ENCODE measurements at regions not wholly inside any gene's neighbourhood (a gene's known extent, or its start where the extent isn't known, plus 50 kb on each side); places are given as distances from the start of the nearest gene placed in this dataset.

DNA sequence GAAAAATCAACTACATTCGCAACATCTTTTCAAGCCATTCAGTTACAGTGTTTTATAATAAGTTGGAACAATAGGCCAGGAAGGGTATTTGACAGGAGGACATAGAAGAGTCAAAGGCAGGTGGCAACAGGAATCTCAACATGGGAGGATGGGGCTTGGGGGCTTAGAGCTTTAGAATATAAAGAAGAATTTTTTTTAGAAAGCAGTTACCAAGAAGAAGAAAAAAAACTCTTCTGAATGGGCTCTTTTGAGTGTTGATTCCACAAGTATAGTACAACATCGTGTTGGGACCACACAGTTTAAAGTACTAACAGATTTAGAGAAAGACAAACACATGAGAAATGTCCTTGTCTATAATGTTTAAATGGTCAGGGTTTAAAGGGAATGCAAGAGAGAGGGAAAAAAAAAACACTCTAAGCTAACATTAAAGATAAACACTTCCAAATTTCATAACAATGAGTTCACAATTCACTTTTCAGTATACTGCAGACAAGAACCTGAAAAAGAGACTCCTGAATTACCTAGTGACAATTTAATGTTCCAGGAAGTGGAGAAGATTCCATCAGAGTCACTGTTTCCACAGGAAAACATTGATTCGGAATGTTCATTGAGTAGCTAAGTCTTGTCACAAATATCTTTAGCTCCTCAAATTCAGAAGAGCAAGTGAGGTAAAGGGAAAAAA, 282.3 kb downstream of the DEPDC1B start (continued):
- TF ChIP-seq, protein P1, sequence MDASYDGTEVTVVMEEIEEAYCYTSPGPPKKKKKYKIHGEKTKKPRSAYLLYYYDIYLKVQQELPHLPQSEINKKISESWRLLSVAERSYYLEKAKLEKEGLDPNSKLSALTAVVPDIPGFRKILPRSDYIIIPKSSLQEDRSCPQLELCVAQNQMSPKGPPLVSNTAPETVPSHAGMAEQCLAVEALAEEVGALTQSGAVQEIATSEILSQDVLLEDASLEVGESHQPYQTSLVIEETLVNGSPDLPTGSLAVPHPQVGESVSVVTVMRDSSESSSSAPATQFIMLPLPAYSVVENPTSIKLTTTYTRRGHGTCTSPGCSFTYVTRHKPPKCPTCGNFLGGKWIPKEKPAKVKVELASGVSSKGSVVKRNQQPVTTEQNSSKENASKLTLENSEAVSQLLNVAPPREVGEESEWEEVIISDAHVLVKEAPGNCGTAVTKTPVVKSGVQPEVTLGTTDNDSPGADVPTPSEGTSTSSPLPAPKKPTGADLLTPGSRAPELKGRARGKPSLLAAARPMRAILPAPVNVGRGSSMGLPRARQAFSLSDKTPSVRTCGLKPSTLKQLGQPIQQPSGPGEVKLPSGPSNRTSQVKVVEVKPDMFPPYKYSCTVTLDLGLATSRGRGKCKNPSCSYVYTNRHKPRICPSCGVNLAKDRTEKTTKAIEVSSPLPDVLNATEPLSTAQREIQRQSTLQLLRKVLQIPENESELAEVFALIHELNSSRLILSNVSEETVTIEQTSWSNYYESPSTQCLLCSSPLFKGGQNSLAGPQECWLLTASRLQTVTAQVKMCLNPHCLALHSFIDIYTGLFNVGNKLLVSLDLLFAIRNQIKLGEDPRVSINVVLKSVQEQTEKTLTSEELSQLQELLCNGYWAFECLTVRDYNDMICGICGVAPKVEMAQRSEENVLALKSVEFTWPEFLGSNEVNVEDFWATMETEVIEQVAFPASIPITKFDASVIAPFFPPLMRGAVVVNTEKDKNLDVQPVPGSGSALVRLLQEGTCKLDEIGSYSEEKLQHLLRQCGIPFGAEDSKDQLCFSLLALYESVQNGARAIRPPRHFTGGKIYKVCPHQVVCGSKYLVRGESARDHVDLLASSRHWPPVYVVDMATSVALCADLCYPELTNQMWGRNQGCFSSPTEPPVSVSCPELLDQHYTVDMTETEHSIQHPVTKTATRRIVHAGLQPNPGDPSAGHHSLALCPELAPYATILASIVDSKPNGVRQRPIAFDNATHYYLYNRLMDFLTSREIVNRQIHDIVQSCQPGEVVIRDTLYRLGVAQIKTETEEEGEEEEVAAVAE (CRISPR knock-in tag; IDR thresholded peaks at IDR 0.05; ENCODE audit: borderline replicate concordance): no peak
- TF ChIP-seq, protein P2, sequence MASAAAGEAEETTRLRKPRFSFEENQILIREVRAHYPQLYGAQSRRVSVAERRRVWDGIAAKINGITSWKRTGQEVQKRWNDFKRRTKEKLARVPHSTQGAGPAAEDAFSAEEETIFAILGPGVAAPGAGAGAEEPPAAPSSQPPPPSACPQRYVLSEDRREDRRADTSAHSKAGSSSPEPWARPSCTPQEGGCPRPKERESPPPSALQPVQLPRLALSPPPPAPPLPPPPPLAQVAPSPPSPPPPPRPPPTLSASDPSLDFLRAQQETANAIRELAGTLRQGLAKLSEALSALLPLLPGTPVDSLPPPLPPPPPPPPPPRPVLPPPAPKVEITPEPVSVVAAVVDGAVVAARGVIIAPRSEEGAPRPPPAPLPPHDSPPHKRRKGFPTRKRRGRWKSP (CRISPR knock-in tag; IDR thresholded peaks at IDR 0.05): no peak; the same call in 1 of the 2 replicates
- TF ChIP-seq SIN3B (IDR thresholded peaks at IDR 0.05; ENCODE audit: low read length) (no peak), YEATS2 (CRISPR knock-in tag; IDR thresholded peaks at IDR 0.05; ENCODE audit: borderline replicate concordance) (no peak), ZNF563 (CRISPR knock-in tag; IDR thresholded peaks at IDR 0.05) (no peak), ETV5 (CRISPR knock-in tag; IDR thresholded peaks at IDR 0.05; ENCODE audit: borderline replicate concordance) (peak; percentile 71; the same call in 1 of the 2 replicates), THAP11 (CRISPR knock-in tag; IDR thresholded peaks at IDR 0.05) (peak; percentile 50), CREM (IDR thresholded peaks at IDR 0.05) (peak; percentile 92), CREM (CRISPR knock-in tag; IDR thresholded peaks at IDR 0.05) (no peak), MAFF (IDR thresholded peaks at IDR 0.05; ENCODE audit: low read depth, low read length) (no peak), ZNF562 (CRISPR knock-in tag; IDR thresholded peaks at IDR 0.05; ENCODE audit: borderline replicate concordance) (no peak), HOXA9 (CRISPR knock-in tag; IDR thresholded peaks at IDR 0.05; ENCODE audit: borderline replicate concordance) (no peak), ASH2L (IDR thresholded peaks at IDR 0.05; ENCODE audit: insufficient read length, low read depth, low read length) (peak; percentile 74)
- TF ChIP-seq, protein P3, sequence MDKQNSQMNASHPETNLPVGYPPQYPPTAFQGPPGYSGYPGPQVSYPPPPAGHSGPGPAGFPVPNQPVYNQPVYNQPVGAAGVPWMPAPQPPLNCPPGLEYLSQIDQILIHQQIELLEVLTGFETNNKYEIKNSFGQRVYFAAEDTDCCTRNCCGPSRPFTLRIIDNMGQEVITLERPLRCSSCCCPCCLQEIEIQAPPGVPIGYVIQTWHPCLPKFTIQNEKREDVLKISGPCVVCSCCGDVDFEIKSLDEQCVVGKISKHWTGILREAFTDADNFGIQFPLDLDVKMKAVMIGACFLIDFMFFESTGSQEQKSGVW (CRISPR knock-in tag; IDR thresholded peaks at IDR 0.05; ENCODE audit: borderline replicate concordance): no peak
- TF ChIP-seq, protein P4, sequence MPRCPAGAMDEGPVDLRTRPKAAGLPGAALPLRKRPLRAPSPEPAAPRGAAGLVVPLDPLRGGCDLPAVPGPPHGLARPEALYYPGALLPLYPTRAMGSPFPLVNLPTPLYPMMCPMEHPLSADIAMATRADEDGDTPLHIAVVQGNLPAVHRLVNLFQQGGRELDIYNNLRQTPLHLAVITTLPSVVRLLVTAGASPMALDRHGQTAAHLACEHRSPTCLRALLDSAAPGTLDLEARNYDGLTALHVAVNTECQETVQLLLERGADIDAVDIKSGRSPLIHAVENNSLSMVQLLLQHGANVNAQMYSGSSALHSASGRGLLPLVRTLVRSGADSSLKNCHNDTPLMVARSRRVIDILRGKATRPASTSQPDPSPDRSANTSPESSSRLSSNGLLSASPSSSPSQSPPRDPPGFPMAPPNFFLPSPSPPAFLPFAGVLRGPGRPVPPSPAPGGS (CRISPR knock-in tag; IDR thresholded peaks at IDR 0.05): no peak
- TF ChIP-seq, protein P5, sequence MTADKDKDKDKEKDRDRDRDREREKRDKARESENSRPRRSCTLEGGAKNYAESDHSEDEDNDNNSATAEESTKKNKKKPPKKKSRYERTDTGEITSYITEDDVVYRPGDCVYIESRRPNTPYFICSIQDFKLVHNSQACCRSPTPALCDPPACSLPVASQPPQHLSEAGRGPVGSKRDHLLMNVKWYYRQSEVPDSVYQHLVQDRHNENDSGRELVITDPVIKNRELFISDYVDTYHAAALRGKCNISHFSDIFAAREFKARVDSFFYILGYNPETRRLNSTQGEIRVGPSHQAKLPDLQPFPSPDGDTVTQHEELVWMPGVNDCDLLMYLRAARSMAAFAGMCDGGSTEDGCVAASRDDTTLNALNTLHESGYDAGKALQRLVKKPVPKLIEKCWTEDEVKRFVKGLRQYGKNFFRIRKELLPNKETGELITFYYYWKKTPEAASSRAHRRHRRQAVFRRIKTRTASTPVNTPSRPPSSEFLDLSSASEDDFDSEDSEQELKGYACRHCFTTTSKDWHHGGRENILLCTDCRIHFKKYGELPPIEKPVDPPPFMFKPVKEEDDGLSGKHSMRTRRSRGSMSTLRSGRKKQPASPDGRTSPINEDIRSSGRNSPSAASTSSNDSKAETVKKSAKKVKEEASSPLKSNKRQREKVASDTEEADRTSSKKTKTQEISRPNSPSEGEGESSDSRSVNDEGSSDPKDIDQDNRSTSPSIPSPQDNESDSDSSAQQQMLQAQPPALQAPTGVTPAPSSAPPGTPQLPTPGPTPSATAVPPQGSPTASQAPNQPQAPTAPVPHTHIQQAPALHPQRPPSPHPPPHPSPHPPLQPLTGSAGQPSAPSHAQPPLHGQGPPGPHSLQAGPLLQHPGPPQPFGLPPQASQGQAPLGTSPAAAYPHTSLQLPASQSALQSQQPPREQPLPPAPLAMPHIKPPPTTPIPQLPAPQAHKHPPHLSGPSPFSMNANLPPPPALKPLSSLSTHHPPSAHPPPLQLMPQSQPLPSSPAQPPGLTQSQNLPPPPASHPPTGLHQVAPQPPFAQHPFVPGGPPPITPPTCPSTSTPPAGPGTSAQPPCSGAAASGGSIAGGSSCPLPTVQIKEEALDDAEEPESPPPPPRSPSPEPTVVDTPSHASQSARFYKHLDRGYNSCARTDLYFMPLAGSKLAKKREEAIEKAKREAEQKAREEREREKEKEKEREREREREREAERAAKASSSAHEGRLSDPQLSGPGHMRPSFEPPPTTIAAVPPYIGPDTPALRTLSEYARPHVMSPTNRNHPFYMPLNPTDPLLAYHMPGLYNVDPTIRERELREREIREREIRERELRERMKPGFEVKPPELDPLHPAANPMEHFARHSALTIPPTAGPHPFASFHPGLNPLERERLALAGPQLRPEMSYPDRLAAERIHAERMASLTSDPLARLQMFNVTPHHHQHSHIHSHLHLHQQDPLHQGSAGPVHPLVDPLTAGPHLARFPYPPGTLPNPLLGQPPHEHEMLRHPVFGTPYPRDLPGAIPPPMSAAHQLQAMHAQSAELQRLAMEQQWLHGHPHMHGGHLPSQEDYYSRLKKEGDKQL (CRISPR knock-in tag; IDR thresholded peaks at IDR 0.05; ENCODE audit: low read depth): peak; percentile 90
